ENCODE measurements at regions not wholly inside any gene's neighbourhood (a gene's known extent, or its start where the extent isn't known, plus 50 kb on each side); places are given as distances from the start of the nearest gene placed in this dataset.

GRCh38 chr5:120153551-120153950 lies 310.5 kb upstream of the PRR16 start:
- Histone ChIP-seq H3K9me3 (no peaks in the 10 kb centered on the region), H3K27me3 (replicated peaks; ENCODE audit: insufficient read depth) (no peaks in the 10 kb centered on the region), H3K4me1 (replicated peaks) (no peaks in the 10 kb centered on the region), H3K36me3 (no peaks in the 10 kb centered on the region), H3K27ac (no peak overlapping the region), H3K4me3 (no peak overlapping the region)
- intact Hi-C loops (cut with DNase I) = no loop called here
- TF ChIP-seq CTCF (IDR thresholded peaks at IDR 0.05) (no peak), POLR2A (IDR thresholded peaks at IDR 0.05) (no peak)
- WGBS = 84% methylated on average over 2 of the region's 2 CpGs
- no peak for DNase-seq (ENCODE audit: low spot score)

GRCh38 chr5:120155873-120156272 lies 308.2 kb upstream of the PRR16 start:
- 92% methylated on average over 1 of the region's 1 CpG for WGBS
- no peaks in the 10 kb centered on the region for H3K4me1 ChIP-seq (replicated peaks)

GRCh38 chr5:120158211-120158610 lies 305.9 kb upstream of the PRR16 start:
- no peaks in the 10 kb centered on the region for H3K9me3 ChIP-seq
- no peaks in the 10 kb centered on the region for H3K4me1 ChIP-seq (replicated peaks)
- no peak overlapping the region for H3K4me3 ChIP-seq
- H3K27me3 ChIP-seq (replicated peaks; ENCODE audit: insufficient read depth) = no peaks in the 10 kb centered on the region
- TF ChIP-seq CTCF (IDR thresholded peaks at IDR 0.05) (no peak), POLR2AphosphoS5 (IDR thresholded peaks at IDR 0.05) (no peak), POLR2A (IDR thresholded peaks at IDR 0.05) (no peak)
- 94% methylated on average over 1 of the region's 1 CpG for WGBS
- DNase-seq (ENCODE audit: low spot score) = no peak
- H3K36me3 ChIP-seq = no peaks in the 10 kb centered on the region
- intact Hi-C loops (cut with DNase I) = no loop called here
- H3K27ac ChIP-seq = no peak overlapping the region

More at GRCh38 chr5:120155873-120156272, 308.2 kb upstream of the PRR16 start:
- TF ChIP-seq CTCF (IDR thresholded peaks at IDR 0.05) (no peak), POLR2AphosphoS5 (IDR thresholded peaks at IDR 0.05) (no peak), POLR2A (IDR thresholded peaks at IDR 0.05) (no peak)
- H3K4me3 ChIP-seq = no peak overlapping the region
- H3K27ac ChIP-seq = no peak overlapping the region
- no peaks in the 10 kb centered on the region for H3K9me3 ChIP-seq
- no peaks in the 10 kb centered on the region for H3K36me3 ChIP-seq
- no peaks in the 10 kb centered on the region for H3K27me3 ChIP-seq (replicated peaks; ENCODE audit: insufficient read depth)
- DNase-seq (ENCODE audit: low spot score) = no peak
- intact Hi-C loops (cut with DNase I) = no loop called here

- no peaks in the 10 kb centered on the region for H3K36me3 ChIP-seq
- TF ChIP-seq POLR2AphosphoS5 (IDR thresholded peaks at IDR 0.05) (no peak), CTCF (IDR thresholded peaks at IDR 0.05) (no peak), POLR2A (IDR thresholded peaks at IDR 0.05) (no peak)
- DNase-seq (ENCODE audit: low spot score) = no peak
- intact Hi-C loops (cut with DNase I) = no loop called here
- 95% methylated on average over 3 of the region's 3 CpGs for WGBS
- H3K4me1 ChIP-seq (replicated peaks) = no peaks in the 10 kb centered on the region
- no peak overlapping the region for H3K27ac ChIP-seq
- H3K9me3 ChIP-seq = no peaks in the 10 kb centered on the region
- H3K4me3 ChIP-seq = no peak overlapping the region
- no peaks in the 10 kb centered on the region for H3K27me3 ChIP-seq (replicated peaks; ENCODE audit: insufficient read depth)
Observed at GRCh38 chr5:120159155-120159554, 304.9 kb upstream of the PRR16 start.

- no peak overlapping the region for H3K27ac ChIP-seq
- H3K4me1 ChIP-seq (replicated peaks) = no peaks in the 10 kb centered on the region
- WGBS = 72% methylated on average over 4 of the region's 4 CpGs
- H3K27me3 ChIP-seq (replicated peaks; ENCODE audit: insufficient read depth) = no peaks in the 10 kb centered on the region
- no peak overlapping the region for H3K4me3 ChIP-seq
- intact Hi-C loops (cut with DNase I) = no loop called here
- TF ChIP-seq CTCF (IDR thresholded peaks at IDR 0.05) = no peak
- TF ChIP-seq POLR2A (IDR thresholded peaks at IDR 0.05) = no peak
- TF ChIP-seq POLR2AphosphoS5 (IDR thresholded peaks at IDR 0.05) = no peak
- no peaks in the 10 kb centered on the region for H3K9me3 ChIP-seq
- no peak for DNase-seq (ENCODE audit: low spot score)
- H3K36me3 ChIP-seq = no peaks in the 10 kb centered on the region
Observed at GRCh38 chr5:120160124-120160895, 303.8 kb upstream of the PRR16 start.
